Vagina (tissue), 2 donors: ENCODE measurements at regions not wholly inside any gene's neighbourhood (a gene's known extent, or its start where the extent isn't known, plus 50 kb on each side); places are given as distances from the start of the nearest gene placed in this dataset.

ENCODE experiments used
- DNase-seq, 2 donors: peaks; one replicate each; pipeline ENCODE4 v3.0.0-alpha.2; 2017; ENCODE audit errors: extremely low spot score in 2 of 2
- H3K27ac ChIP-seq: fragments of 200-600 bp; sonication (generic); one replicate; pipeline ENCODE4 v1.5.1; 2019
- H3K27me3 ChIP-seq: fragments of 200-600 bp; sonication (generic); one replicate; pipeline ENCODE4 v1.5.1; 2019
- H3K36me3 ChIP-seq, 2 donors: fragments of 200-600 bp; sonication (generic); one replicate each; pipeline ENCODE4 v1.5.1; 2017 to 2019
- H3K4me1 ChIP-seq: fragments of 200-600 bp; sonication (generic); one replicate; pipeline ENCODE4 v1.5.1; 2019
- H3K4me3 ChIP-seq, 2 donors: fragments of 200-600 bp; sonication (generic); 1 replicate in 1 of 2; 2 replicates in 1 of 2; pipeline ENCODE4 v1.5.1; 2016 to 2019
- H3K9me3 ChIP-seq: fragments of 200-600 bp; sonication (generic); one replicate; pipeline ENCODE4 v1.5.1; 2019
- POLR2A ChIP-seq, 2 donors: fragments of 450-650 bp; IDR thresholded peaks; one replicate each; pipeline ENCODE4 v1.6.1; 2017; ENCODE audit warnings: antibody characterized with exemption in 2 of 2, mild to moderate bottlenecking in 2 of 2, moderate library complexity in 2 of 2
- POLR2AphosphoS5 ChIP-seq, 2 donors: sonication (generic); formaldehyde crosslinking; IDR thresholded peaks; one replicate each; pipeline ENCODE4 v1.9.0; 2017; ENCODE audit warnings: antibody characterized with exemption in 2 of 2, mild to moderate bottlenecking in 2 of 2, low read depth in 1 of 2; ENCODE audit not compliant: insufficient read depth in 1 of 2
- intact Hi-C: fragments of 100-400 bp; cut with DNase I; formaldehyde crosslinking; loops from one replicate; pipeline ENCODE4 v1.15.1; 2023
- TF ChIP-seq, protein P1 (sequence below), 3 experiments: fragments of 450-650 bp in 2 of 3; fragments of 200-600 bp in 1 of 3; sonication (generic) in 1 of 3; IDR thresholded peaks; one replicate each; pipeline ENCODE4 v1.5.1; 2017 to 2019; ENCODE audit warnings: antibody characterized with exemption in 3 of 3, mild to moderate bottlenecking in 2 of 3, moderate library complexity in 2 of 3

DNA sequence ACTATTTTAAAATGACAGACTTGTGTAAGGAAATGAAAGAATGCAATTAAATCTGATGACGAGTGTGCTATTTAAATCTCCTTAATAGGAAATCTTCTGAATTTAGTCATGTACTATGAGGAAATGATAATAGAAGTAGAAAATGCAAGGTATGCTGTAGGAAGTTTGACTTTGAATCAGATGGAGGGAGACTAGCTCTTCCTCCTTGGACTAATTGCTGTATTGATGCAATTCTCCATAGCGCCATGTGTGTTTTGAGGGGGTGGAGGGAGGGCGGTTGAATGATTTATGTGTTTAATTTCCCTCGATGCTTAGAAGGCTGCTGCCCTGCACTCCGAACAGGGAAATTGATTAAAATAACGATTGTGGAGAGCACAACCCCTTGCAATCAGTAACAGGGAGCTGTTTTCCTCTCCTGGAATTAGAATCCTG is 179.0 kb upstream of the PRNP start:
- intact Hi-C loops: no loop called here

DNA sequence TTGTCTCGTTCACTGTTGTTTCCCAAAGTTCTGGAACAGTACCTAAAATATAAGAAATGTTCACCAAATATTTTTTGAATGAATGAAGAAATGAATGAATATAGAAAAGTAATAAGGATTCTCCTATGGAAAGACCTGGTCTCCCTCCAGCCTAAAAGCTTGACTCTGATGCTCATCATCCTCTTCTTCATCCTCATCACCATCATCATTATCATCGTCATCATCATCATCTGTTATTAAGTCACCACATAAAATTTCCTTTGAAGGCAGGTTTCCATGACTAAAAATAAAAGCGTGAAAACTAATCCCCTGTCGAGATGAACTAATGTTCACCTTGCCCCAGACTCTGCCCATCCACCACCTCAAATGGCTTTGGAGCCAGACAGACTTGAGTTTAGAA is 181.4 kb upstream of the PRNP start:
- no peak for DNase-seq
- intact Hi-C loops: no loop called here
- TF ChIP-seq POLR2A (IDR thresholded peaks at IDR 0.05) (no peak), POLR2AphosphoS5 (IDR thresholded peaks at IDR 0.05; ENCODE audit: insufficient read depth in 1 of 2, low read depth in 1 of 2) (no peak)
- TF ChIP-seq, protein P1, sequence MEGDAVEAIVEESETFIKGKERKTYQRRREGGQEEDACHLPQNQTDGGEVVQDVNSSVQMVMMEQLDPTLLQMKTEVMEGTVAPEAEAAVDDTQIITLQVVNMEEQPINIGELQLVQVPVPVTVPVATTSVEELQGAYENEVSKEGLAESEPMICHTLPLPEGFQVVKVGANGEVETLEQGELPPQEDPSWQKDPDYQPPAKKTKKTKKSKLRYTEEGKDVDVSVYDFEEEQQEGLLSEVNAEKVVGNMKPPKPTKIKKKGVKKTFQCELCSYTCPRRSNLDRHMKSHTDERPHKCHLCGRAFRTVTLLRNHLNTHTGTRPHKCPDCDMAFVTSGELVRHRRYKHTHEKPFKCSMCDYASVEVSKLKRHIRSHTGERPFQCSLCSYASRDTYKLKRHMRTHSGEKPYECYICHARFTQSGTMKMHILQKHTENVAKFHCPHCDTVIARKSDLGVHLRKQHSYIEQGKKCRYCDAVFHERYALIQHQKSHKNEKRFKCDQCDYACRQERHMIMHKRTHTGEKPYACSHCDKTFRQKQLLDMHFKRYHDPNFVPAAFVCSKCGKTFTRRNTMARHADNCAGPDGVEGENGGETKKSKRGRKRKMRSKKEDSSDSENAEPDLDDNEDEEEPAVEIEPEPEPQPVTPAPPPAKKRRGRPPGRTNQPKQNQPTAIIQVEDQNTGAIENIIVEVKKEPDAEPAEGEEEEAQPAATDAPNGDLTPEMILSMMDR (IDR thresholded peaks at IDR 0.05): no peak
- Histone ChIP-seq H3K36me3 (no peaks in the 10 kb centered on the region), H3K27ac (no peak overlapping the region), H3K27me3 (no peaks in the 10 kb centered on the region), H3K9me3 (no peaks in the 10 kb centered on the region), H3K4me1 (no peaks in the 10 kb centered on the region), H3K4me3 (no peak overlapping the region)

More for the DNA sequence above, 179.0 kb upstream of the PRNP start:
- Histone ChIP-seq H3K36me3 (no peaks in the 10 kb centered on the region), H3K4me1 (no peaks in the 10 kb centered on the region), H3K4me3 (no peak overlapping the region), H3K27me3 (no peaks in the 10 kb centered on the region), H3K27ac (no peak overlapping the region), H3K9me3 (no peaks in the 10 kb centered on the region)
- TF ChIP-seq POLR2A (IDR thresholded peaks at IDR 0.05) (no peak), POLR2AphosphoS5 (IDR thresholded peaks at IDR 0.05; ENCODE audit: insufficient read depth in 1 of 2, low read depth in 1 of 2) (no peak)
- TF ChIP-seq, protein P1 (IDR thresholded peaks at IDR 0.05): no peak
- no peak for DNase-seq

DNA sequence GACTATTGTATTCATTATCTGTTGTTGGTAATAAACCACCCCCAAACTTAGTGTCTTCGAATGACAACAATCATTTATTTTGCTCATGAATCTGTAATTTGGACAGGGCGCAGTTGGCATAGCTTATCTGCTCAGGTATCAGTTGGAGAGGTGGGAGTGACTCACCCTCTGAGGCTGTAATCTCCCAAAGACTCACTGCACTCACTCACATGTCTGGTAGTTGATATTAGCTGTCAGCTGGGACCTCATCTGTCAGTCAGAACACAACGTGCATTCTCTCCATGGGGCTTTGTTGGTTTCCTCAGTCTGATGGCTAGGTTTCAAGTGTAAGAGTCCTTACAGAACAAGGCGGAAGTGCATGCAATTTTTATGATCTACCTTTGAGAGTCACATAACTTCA is 183.5 kb upstream of the PRNP start:
- H3K27ac ChIP-seq: no peak overlapping the region
- no peaks in the 10 kb centered on the region for H3K27me3 ChIP-seq
- H3K4me1 ChIP-seq: no peaks in the 10 kb centered on the region
- no peak for DNase-seq
- no peak overlapping the region for H3K4me3 ChIP-seq
- intact Hi-C loops: no loop called here
- H3K9me3 ChIP-seq: no peaks in the 10 kb centered on the region
- H3K36me3 ChIP-seq: no peaks in the 10 kb centered on the region
- TF ChIP-seq, protein P1 (IDR thresholded peaks at IDR 0.05): no peak
- no peak for TF ChIP-seq POLR2A (IDR thresholded peaks at IDR 0.05)
- TF ChIP-seq POLR2AphosphoS5 (IDR thresholded peaks at IDR 0.05; ENCODE audit: insufficient read depth in 1 of 2, low read depth in 1 of 2): no peak

DNA sequence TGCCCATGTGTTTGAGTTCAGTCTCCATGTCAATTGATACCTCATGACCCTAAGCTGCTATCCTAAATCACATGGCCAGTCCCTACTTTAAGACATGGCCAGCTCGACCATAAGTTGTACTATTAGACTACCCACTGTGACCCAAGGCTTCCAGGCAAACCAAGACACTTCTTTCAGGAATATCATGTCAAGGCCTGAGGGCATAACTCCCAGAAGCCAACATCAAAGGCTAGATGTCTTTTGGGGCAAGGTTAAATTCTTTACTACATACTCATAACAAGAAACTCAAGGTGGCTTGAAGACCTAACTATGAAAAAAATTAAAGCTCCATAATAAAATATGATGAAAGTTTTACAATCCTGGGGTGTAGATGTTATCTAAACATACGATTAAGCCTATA is 192.9 kb upstream of the PRNP start:
- Histone ChIP-seq H3K4me1 (no peaks in the 10 kb centered on the region), H3K27me3 (no peaks in the 10 kb centered on the region), H3K36me3 (no peaks in the 10 kb centered on the region), H3K4me3 (no peak overlapping the region), H3K9me3 (no peaks in the 10 kb centered on the region), H3K27ac (no peak overlapping the region)
- no peak for TF ChIP-seq POLR2AphosphoS5 (IDR thresholded peaks at IDR 0.05; ENCODE audit: insufficient read depth in 1 of 2, low read depth in 1 of 2)
- TF ChIP-seq, protein P1 (IDR thresholded peaks at IDR 0.05): no peak
- DNase-seq: no peak
- intact Hi-C loops: no loop called here

DNA sequence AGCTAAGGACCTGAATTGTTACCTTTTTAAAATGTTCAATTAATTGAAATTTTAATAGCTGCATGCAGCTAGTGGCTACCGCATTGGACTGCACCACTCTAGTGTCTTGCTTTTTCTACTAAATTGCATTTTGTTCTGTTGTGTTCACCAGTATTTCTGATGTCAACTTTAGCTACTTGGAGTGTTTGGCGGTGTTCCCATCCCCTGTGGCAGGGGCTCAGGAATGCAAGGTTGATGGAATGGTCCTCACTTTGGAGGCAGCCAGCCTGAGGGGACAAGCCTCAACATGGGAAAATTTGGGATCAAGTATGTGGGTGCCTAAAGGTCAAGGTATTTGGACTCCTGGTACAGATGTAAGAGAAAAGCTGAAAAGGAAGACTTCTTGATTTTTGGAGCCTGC is 194.6 kb upstream of the PRNP start:
- DNase-seq: no peak
- H3K27me3 ChIP-seq: no peaks in the 10 kb centered on the region
- no peaks in the 10 kb centered on the region for H3K9me3 ChIP-seq
- no peak overlapping the region for H3K4me3 ChIP-seq
- H3K4me1 ChIP-seq: no peaks in the 10 kb centered on the region
- intact Hi-C loops: no loop called here
- no peak for TF ChIP-seq POLR2A (IDR thresholded peaks at IDR 0.05)
- TF ChIP-seq, protein P1 (IDR thresholded peaks at IDR 0.05): no peak
- TF ChIP-seq POLR2AphosphoS5 (IDR thresholded peaks at IDR 0.05; ENCODE audit: insufficient read depth in 1 of 2, low read depth in 1 of 2): no peak
- H3K36me3 ChIP-seq: no peaks in the 10 kb centered on the region
- H3K27ac ChIP-seq: no peak overlapping the region
